HepG2 (cell line): ENCODE measurements at regions not wholly inside any gene's neighbourhood (a gene's known extent, or its start where the extent isn't known, plus 50 kb on each side); places are given as distances from the start of the nearest gene placed in this dataset.

Experiments
- ATAC-seq: fragments of 200-7000 bp; cut with Tn5 transposase; 3 replicates; pipeline ENCODE4 v1.9.1; 2020; ENCODE audit warnings: mild to moderate bottlenecking, moderate library complexity
- BruUV-seq: library from RNA; stranded (reverse); fragments of 400-500 nt; replicated peaks from 2 replicates; lab custom pipeline; 2021; lab: Mats Ljungman, UMichigan
- CTCF ChIA-PET: fragments of 300-600 bp; formaldehyde crosslinking; extraction: SDS; loops from one replicate; lab custom pipeline; 2021; ENCODE audit warnings: low total read pairs, inconsistent platforms, low intra/inter-chr PET ratio; lab: Yijun Ruan, JAX
- POLR2A ChIA-PET: fragments of 350-600 bp; sonication (Branson Sonifier 250); formaldehyde crosslinking; loops from one replicate; lab custom pipeline; 2020; ENCODE audit warnings: antibody characterized with exemption, inconsistent platforms; lab: Yijun Ruan, JAX
- DNase-seq: peaks from one replicate; pipeline ENCODE4 v3.0.0-alpha.2; 2015; ENCODE audit warnings: low spot score
- FAIRE-seq: peaks from 3 replicates; lab custom pipeline; 2011; peaks lifted over from hg19 to GRCh38; lab: Jason Lieb, UNC
- H2AFZ ChIP-seq: one replicate; pipeline ENCODE4 v1.6.1; 2011; ENCODE audit warnings: low read length, inconsistent platforms
- H3K27ac ChIP-seq: fragments of 300-600 bp; 3 replicates; pipeline ENCODE4 v1.8.0; 2011; ENCODE audit warnings: mixed run types, mild to moderate bottlenecking, mixed read lengths, low read length, inconsistent platforms; ENCODE audit not compliant: insufficient read depth; ENCODE audit errors: extremely low read length
- H3K27me3 ChIP-seq, 2 experiments: fragments of 200-600 bp in 1 of 2; 2 replicates in 1 of 2; 3 replicates in 1 of 2; pipeline versions ENCODE4 v1.6.0 to v1.8.0; 2011; ENCODE audit warnings: low read length in 2 of 2, mild to moderate bottlenecking in 2 of 2, moderate library complexity in 2 of 2, inconsistent platforms in 1 of 2; ENCODE audit not compliant: insufficient read depth in 2 of 2, control insufficient read depth in 1 of 2
- H3K36me3 ChIP-seq, 2 experiments: fragments of 200-600 bp in 1 of 2; replicated peaks in 1 of 2; 2 replicates in 1 of 2; 3 replicates in 1 of 2; pipeline versions ENCODE4 v1.5.1 to v1.8.0; 2011; ENCODE audit warnings: low read length in 2 of 2, inconsistent platforms in 1 of 2; ENCODE audit not compliant: insufficient read depth in 2 of 2, control insufficient read depth in 1 of 2
- H3K4me1 ChIP-seq: 2 replicates; pipeline ENCODE4 v1.5.1; 2012; ENCODE audit warnings: low read length, inconsistent platforms; ENCODE audit not compliant: insufficient read depth
- H3K4me2 ChIP-seq: 2 replicates; pipeline ENCODE4 v1.6.0; 2011; ENCODE audit warnings: low read depth, low read length, inconsistent platforms
- H3K4me3 ChIP-seq, 3 experiments: fragments of 200-600 bp in 1 of 3; sonication (generic), shearing (Covaris generic) in 1 of 3; replicated peaks in 1 of 3; 2 replicates each; pipeline ENCODE4 v1.5.1; 2011 to 2016; ENCODE audit warnings: low read length in 3 of 3, inconsistent platforms in 2 of 3, low read depth in 2 of 3, mild to moderate bottlenecking in 2 of 3, control low read depth in 1 of 3, mixed read lengths in 1 of 3; ENCODE audit not compliant: insufficient read depth in 1 of 3
- H3K79me2 ChIP-seq: one replicate; pipeline ENCODE4 v1.6.1; 2011; ENCODE audit warnings: low read length, inconsistent platforms; ENCODE audit not compliant: insufficient read depth
- H3K9ac ChIP-seq: 2 replicates; pipeline ENCODE4 v1.6.0; 2011; ENCODE audit warnings: mild to moderate bottlenecking, low read depth, low read length, inconsistent platforms; ENCODE audit not compliant: insufficient read depth
- H3K9me3 ChIP-seq: 2 replicates; pipeline ENCODE4 v1.5.1; 2012; ENCODE audit warnings: mild to moderate bottlenecking, low read length
- H4K20me1 ChIP-seq: 2 replicates; pipeline ENCODE4 v1.6.0; 2011; ENCODE audit warnings: inconsistent platforms, mild to moderate bottlenecking, low read length, moderate library complexity; ENCODE audit not compliant: insufficient read depth
- DNMT3B ChIP-seq: conservative IDR thresholded peaks from 2 replicates; pipeline ENCODE4 v1.6.1; 2016; ENCODE audit warnings: missing biosample characterization, control low read depth
- FOXA1 ChIP-seq, 2 experiments: fragments of 450-650 bp in 1 of 2; sonication (generic) in 1 of 2; formaldehyde crosslinking in 1 of 2; IDR thresholded peaks; 2 replicates each; pipeline versions ENCODE4 v1.4.0 to v1.6.1; 2016 to 2020; ENCODE audit warnings: missing genetic modification reagents in 1 of 2
- MYC ChIP-seq: sonication (generic); formaldehyde crosslinking; IDR thresholded peaks from 2 replicates; pipeline ENCODE4 v1.9.0; 2021; ENCODE audit warnings: missing genetic modification reagents, borderline replicate concordance
- PAWR ChIP-seq: sonication (generic); formaldehyde crosslinking; IDR thresholded peaks from 2 replicates; pipeline ENCODE4 v1.4.0; 2020; ENCODE audit warnings: missing genetic modification reagents, mild to moderate bottlenecking, borderline replicate concordance
- STAG1 ChIP-seq: sonication (generic); formaldehyde crosslinking; IDR thresholded peaks from 2 replicates; pipeline ENCODE4 v1.4.0; 2020; ENCODE audit warnings: missing genetic modification reagents
- ZNF12 ChIP-seq: sonication (generic); formaldehyde crosslinking; IDR thresholded peaks from 2 replicates; pipeline ENCODE4 v1.5.0; 2020; ENCODE audit warnings: missing genetic modification reagents
- ZNF256 ChIP-seq: sonication (generic); formaldehyde crosslinking; conservative IDR thresholded peaks from 2 replicates; pipeline ENCODE4 v1.4.0; 2020; ENCODE audit warnings: missing genetic modification reagents
- ZNF546 ChIP-seq: sonication (generic); formaldehyde crosslinking; conservative IDR thresholded peaks from 2 replicates; pipeline ENCODE4 v1.8.1; 2023; ENCODE audit warnings: mild to moderate bottlenecking, missing genetic modification reagents
- ZNF878 ChIP-seq: sonication (generic); formaldehyde crosslinking; IDR thresholded peaks from 2 replicates; pipeline ENCODE4 v1.8.1; 2023; ENCODE audit warnings: mild to moderate bottlenecking, missing genetic modification reagents, moderate library complexity
- WGBS: methylation state at CpG from one replicate; pipeline ENCODE4 v1.1.6; 2017; ENCODE audit warnings: low lambda C conversion rate; 5-methylcytosine and 5-hydroxymethylcytosine counted together
- in situ Hi-C: cut with HindIII; loops from 2 replicates; pipeline ENCODE4 v1.10.0; 2017; ENCODE audit warnings: low pct_unique_long_range_greater_than_20kb; ENCODE audit not compliant: extremely low pct_ligation_motif_present
- intact Hi-C: fragments of 100-400 bp; cut with micrococcal nuclease; formaldehyde crosslinking; loops from one replicate; pipeline ENCODE4 v1.10.0; 2022; ENCODE audit not compliant: unreplicated experiment
- TF ChIP-seq, protein P1 (sequence below): sonication (generic); formaldehyde crosslinking; IDR thresholded peaks from 2 replicates; pipeline ENCODE4 v1.5.0; 2020; ENCODE audit warnings: mild to moderate bottlenecking, missing genetic modification reagents
- TF ChIP-seq, protein P2 (sequence below): sonication (generic); formaldehyde crosslinking; IDR thresholded peaks from 2 replicates; pipeline ENCODE4 v1.4.0; 2020; ENCODE audit warnings: missing genetic modification reagents
- TF ChIP-seq, protein P3 (sequence below): sonication (generic); formaldehyde crosslinking; IDR thresholded peaks from 2 replicates; pipeline ENCODE4 v1.5.0; 2020; ENCODE audit warnings: mild to moderate bottlenecking, missing genetic modification reagents, moderate library complexity
- TF ChIP-seq, protein P4 (sequence below): IDR thresholded peaks from 2 replicates; pipeline ENCODE4 v1.6.1; 2016; ENCODE audit warnings: low read depth, missing genetic modification reagents, missing compliant biosample characterization

DNA sequence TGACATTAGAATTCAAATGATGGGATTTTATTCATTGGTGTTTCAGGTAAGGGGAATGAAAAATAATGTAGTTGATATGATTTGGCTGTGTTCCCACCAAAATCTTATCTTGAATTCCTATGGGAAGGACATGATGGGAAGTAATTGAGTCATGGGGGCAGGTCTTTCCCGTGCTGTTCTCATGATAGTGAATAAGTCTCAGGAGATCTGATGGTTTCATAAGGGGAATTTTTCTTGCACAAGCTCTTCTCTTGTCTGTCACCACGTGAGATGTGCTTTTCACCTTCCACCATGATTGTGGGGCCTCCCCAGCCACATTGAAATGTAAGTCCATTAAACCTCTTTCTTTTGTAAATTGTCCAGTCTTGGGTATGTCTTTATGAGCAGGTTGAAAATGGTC is 268.6 kb upstream of the CHORDC1 start (continued):
- TF ChIP-seq, protein P1, sequence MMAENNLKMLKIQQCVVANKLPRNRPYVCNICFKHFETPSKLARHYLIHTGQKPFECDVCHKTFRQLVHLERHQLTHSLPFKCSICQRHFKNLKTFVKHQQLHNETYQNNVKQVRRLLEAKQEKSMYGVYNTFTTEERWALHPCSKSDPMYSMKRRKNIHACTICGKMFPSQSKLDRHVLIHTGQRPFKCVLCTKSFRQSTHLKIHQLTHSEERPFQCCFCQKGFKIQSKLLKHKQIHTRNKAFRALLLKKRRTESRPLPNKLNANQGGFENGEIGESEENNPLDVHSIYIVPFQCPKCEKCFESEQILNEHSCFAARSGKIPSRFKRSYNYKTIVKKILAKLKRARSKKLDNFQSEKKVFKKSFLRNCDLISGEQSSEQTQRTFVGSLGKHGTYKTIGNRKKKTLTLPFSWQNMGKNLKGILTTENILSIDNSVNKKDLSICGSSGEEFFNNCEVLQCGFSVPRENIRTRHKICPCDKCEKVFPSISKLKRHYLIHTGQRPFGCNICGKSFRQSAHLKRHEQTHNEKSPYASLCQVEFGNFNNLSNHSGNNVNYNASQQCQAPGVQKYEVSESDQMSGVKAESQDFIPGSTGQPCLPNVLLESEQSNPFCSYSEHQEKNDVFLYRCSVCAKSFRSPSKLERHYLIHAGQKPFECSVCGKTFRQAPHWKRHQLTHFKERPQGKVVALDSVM (CRISPR knock-in tag), result no peak
- TF ChIP-seq ZNF878, result no peak
- no peak for TF ChIP-seq ZNF256
- TF ChIP-seq DNMT3B, result no peak
- TF ChIP-seq, protein P2, sequence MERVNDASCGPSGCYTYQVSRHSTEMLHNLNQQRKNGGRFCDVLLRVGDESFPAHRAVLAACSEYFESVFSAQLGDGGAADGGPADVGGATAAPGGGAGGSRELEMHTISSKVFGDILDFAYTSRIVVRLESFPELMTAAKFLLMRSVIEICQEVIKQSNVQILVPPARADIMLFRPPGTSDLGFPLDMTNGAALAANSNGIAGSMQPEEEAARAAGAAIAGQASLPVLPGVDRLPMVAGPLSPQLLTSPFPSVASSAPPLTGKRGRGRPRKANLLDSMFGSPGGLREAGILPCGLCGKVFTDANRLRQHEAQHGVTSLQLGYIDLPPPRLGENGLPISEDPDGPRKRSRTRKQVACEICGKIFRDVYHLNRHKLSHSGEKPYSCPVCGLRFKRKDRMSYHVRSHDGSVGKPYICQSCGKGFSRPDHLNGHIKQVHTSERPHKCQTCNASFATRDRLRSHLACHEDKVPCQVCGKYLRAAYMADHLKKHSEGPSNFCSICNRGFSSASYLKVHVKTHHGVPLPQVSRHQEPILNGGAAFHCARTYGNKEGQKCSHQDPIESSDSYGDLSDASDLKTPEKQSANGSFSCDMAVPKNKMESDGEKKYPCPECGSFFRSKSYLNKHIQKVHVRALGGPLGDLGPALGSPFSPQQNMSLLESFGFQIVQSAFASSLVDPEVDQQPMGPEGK (CRISPR knock-in tag), result no peak
- TF ChIP-seq FOXA1 (IDR thresholded peaks at IDR 0.05), result no peak
- no peak for TF ChIP-seq FOXA1 (CRISPR knock-in tag; IDR thresholded peaks at IDR 0.05)
- no peak for TF ChIP-seq PAWR
- TF ChIP-seq MYC (CRISPR knock-in tag), result no peak

DNA sequence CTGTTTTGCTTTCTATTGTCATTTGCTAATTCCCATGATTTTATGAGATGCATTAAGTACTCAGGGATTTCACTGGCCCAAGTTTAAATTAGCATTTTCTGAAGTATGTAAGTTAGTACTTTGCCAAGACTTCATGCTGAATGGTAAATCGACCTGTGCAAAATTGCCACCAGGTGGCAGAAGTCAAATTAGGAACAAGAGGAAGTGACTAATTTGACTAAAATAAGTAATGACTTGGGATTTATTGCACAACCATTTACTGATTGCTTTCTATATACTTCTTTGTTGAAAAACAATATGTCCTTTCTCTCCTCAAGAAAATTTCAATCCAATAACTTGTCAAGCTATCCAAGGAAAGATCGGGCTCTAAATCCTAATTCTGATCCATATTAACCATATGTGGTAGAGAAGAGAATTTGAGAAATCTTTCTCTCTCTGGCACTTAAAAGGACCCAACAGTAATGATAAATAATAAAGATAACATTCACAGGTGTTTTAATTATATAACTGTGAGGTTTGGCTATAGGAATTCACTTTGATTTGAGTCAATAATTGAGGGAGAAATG is 253.7 kb upstream of the CHORDC1 start:
- H3K9me3 ChIP-seq, result no peaks in the 10 kb centered on the region
- no peaks in the 10 kb centered on the region for H3K27me3 ChIP-seq
- peak; percentile 29 for DNase-seq
- CTCF ChIA-PET, result no interaction called here
- ATAC-seq, result no peak
- 14% methylated on average over 2 of the region's 2 CpGs for WGBS
- FAIRE-seq, result no peak
- H3K4me1 ChIP-seq, result no peaks in the 10 kb centered on the region
- no peak overlapping the region for H3K4me2 ChIP-seq
- in situ Hi-C loops, result no loop called here
- no peak overlapping the region for H2AFZ ChIP-seq
- no peak overlapping the region for H3K9ac ChIP-seq
- POLR2A ChIA-PET, result no interaction called here
- intact Hi-C loops, result loop anchor here (5.0 kb wide), 1 partner anchor 771 kb away; no protein-coding TSS in a partner anchor
- no peaks in the 10 kb centered on the region for H4K20me1 ChIP-seq
- BruUV-seq, result no TSS peak
- no peak overlapping the region for H3K27ac ChIP-seq
- H3K79me2 ChIP-seq, result no peaks in the 10 kb centered on the region
- H3K36me3 ChIP-seq, result no peaks in the 10 kb centered on the region
- no peak overlapping the region for H3K4me3 ChIP-seq
- TF ChIP-seq ZNF12 (CRISPR knock-in tag) (no peak), STAG1 (CRISPR knock-in tag) (peak; percentile 40), ZNF546 (CRISPR knock-in tag) (no peak)
- TF ChIP-seq, protein P3, sequence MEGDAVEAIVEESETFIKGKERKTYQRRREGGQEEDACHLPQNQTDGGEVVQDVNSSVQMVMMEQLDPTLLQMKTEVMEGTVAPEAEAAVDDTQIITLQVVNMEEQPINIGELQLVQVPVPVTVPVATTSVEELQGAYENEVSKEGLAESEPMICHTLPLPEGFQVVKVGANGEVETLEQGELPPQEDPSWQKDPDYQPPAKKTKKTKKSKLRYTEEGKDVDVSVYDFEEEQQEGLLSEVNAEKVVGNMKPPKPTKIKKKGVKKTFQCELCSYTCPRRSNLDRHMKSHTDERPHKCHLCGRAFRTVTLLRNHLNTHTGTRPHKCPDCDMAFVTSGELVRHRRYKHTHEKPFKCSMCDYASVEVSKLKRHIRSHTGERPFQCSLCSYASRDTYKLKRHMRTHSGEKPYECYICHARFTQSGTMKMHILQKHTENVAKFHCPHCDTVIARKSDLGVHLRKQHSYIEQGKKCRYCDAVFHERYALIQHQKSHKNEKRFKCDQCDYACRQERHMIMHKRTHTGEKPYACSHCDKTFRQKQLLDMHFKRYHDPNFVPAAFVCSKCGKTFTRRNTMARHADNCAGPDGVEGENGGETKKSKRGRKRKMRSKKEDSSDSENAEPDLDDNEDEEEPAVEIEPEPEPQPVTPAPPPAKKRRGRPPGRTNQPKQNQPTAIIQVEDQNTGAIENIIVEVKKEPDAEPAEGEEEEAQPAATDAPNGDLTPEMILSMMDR, result peak; percentile 42
- TF ChIP-seq, protein P4, sequence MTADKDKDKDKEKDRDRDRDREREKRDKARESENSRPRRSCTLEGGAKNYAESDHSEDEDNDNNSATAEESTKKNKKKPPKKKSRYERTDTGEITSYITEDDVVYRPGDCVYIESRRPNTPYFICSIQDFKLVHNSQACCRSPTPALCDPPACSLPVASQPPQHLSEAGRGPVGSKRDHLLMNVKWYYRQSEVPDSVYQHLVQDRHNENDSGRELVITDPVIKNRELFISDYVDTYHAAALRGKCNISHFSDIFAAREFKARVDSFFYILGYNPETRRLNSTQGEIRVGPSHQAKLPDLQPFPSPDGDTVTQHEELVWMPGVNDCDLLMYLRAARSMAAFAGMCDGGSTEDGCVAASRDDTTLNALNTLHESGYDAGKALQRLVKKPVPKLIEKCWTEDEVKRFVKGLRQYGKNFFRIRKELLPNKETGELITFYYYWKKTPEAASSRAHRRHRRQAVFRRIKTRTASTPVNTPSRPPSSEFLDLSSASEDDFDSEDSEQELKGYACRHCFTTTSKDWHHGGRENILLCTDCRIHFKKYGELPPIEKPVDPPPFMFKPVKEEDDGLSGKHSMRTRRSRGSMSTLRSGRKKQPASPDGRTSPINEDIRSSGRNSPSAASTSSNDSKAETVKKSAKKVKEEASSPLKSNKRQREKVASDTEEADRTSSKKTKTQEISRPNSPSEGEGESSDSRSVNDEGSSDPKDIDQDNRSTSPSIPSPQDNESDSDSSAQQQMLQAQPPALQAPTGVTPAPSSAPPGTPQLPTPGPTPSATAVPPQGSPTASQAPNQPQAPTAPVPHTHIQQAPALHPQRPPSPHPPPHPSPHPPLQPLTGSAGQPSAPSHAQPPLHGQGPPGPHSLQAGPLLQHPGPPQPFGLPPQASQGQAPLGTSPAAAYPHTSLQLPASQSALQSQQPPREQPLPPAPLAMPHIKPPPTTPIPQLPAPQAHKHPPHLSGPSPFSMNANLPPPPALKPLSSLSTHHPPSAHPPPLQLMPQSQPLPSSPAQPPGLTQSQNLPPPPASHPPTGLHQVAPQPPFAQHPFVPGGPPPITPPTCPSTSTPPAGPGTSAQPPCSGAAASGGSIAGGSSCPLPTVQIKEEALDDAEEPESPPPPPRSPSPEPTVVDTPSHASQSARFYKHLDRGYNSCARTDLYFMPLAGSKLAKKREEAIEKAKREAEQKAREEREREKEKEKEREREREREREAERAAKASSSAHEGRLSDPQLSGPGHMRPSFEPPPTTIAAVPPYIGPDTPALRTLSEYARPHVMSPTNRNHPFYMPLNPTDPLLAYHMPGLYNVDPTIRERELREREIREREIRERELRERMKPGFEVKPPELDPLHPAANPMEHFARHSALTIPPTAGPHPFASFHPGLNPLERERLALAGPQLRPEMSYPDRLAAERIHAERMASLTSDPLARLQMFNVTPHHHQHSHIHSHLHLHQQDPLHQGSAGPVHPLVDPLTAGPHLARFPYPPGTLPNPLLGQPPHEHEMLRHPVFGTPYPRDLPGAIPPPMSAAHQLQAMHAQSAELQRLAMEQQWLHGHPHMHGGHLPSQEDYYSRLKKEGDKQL (CRISPR knock-in tag), result no peak
